ENCODE measurements at regions not wholly inside any gene's neighbourhood (a gene's known extent, or its start where the extent isn't known, plus 50 kb on each side); places are given as distances from the start of the nearest gene placed in this dataset.

- no peak overlapping the region for H3K27ac Mint-ChIP-seq
- intact Hi-C loops (cut with micrococcal nuclease): no loop called here
- CTCF ChIA-PET: no interaction called here
- no peaks in the 10 kb centered on the region for H3K27me3 Mint-ChIP-seq (ENCODE audit: low read depth)
- no peaks in the 10 kb centered on the region for H3K36me3 Mint-ChIP-seq (ENCODE audit: low read depth)
- peaks cover 22% of the 10 kb centered on the region for H3K9me3 Mint-ChIP-seq
- DNase-seq: no peak
- no peak overlapping the region for H3K4me3 Mint-ChIP-seq
- no peaks in the 10 kb centered on the region for H3K4me1 Mint-ChIP-seq (ENCODE audit: low read depth)
Measured at GRCh38 chr14:82422230-82422629, 888.6 kb upstream of the SEL1L start.

GRCh38 chr14:82425261-82425660 is 891.6 kb upstream of the SEL1L start:
- Mint-ChIP-seq H3K9me3 (peaks cover 16% of the 10 kb centered on the region), H3K4me3 (no peak overlapping the region), H3K27me3 (ENCODE audit: low read depth) (no peaks in the 10 kb centered on the region), H3K4me1 (ENCODE audit: low read depth) (no peaks in the 10 kb centered on the region), H3K27ac (no peak overlapping the region), H3K36me3 (ENCODE audit: low read depth) (no peaks in the 10 kb centered on the region)
- no peak for DNase-seq
- CTCF ChIA-PET: no interaction called here
- intact Hi-C loops (cut with micrococcal nuclease): no loop called here

GRCh38 chr14:82431031-82431430 is 897.4 kb upstream of the SEL1L start:
- no peaks in the 10 kb centered on the region for H3K27me3 Mint-ChIP-seq (ENCODE audit: low read depth)
- H3K4me1 Mint-ChIP-seq (ENCODE audit: low read depth): no peaks in the 10 kb centered on the region
- H3K36me3 Mint-ChIP-seq (ENCODE audit: low read depth): no peaks in the 10 kb centered on the region
- CTCF ChIA-PET: no interaction called here
- peaks cover 13% of the 10 kb centered on the region for H3K9me3 Mint-ChIP-seq
- no peak for DNase-seq
- intact Hi-C loops (cut with micrococcal nuclease): no loop called here
- no peak overlapping the region for H3K4me3 Mint-ChIP-seq
- no peak overlapping the region for H3K27ac Mint-ChIP-seq

GRCh38 chr14:82432301-82433105 is 898.9 kb upstream of the SEL1L start:
- Mint-ChIP-seq H3K27ac (no peak overlapping the region), H3K36me3 (ENCODE audit: low read depth) (no peaks in the 10 kb centered on the region), H3K9me3 (peaks cover 10% of the 10 kb centered on the region), H3K27me3 (ENCODE audit: low read depth) (no peaks in the 10 kb centered on the region), H3K4me1 (ENCODE audit: low read depth) (no peaks in the 10 kb centered on the region), H3K4me3 (no peak overlapping the region)
- intact Hi-C loops (cut with micrococcal nuclease): no loop called here
- CTCF ChIA-PET: interaction anchor here (0.6 kb wide), 1 partner anchor 114 kb away, joined by 3 read pairs; no protein-coding TSS in a partner anchor
- no peak for DNase-seq

GRCh38 chr14:82438436-82438835 is 904.8 kb upstream of the SEL1L start:
- Mint-ChIP-seq H3K9me3 (peaks cover 9% of the 10 kb centered on the region), H3K27ac (no peak overlapping the region), H3K36me3 (ENCODE audit: low read depth) (no peaks in the 10 kb centered on the region), H3K27me3 (ENCODE audit: low read depth) (no peaks in the 10 kb centered on the region), H3K4me3 (no peak overlapping the region), H3K4me1 (ENCODE audit: low read depth) (no peaks in the 10 kb centered on the region)
- CTCF ChIA-PET: interaction anchor here (0.6 kb wide), 1 partner anchor 746 kb away, joined by 4 read pairs; no protein-coding TSS in a partner anchor
- intact Hi-C loops (cut with micrococcal nuclease): no loop called here
- DNase-seq: no peak

GRCh38 chr14:82441270-82441669 is 907.6 kb upstream of the SEL1L start:
- intact Hi-C loops (cut with micrococcal nuclease): no loop called here
- Mint-ChIP-seq H3K27ac (no peak overlapping the region), H3K4me3 (no peak overlapping the region), H3K4me1 (ENCODE audit: low read depth) (no peaks in the 10 kb centered on the region), H3K27me3 (ENCODE audit: low read depth) (no peaks in the 10 kb centered on the region), H3K36me3 (ENCODE audit: low read depth) (no peaks in the 10 kb centered on the region), H3K9me3 (peaks cover 7% of the 10 kb centered on the region)
- no peak for DNase-seq
- CTCF ChIA-PET: no interaction called here

- H3K4me1 Mint-ChIP-seq (ENCODE audit: low read depth): no peaks in the 10 kb centered on the region
- H3K27ac Mint-ChIP-seq: no peak overlapping the region
- no peaks in the 10 kb centered on the region for H3K36me3 Mint-ChIP-seq (ENCODE audit: low read depth)
- H3K4me3 Mint-ChIP-seq: no peak overlapping the region
- H3K27me3 Mint-ChIP-seq (ENCODE audit: low read depth): no peaks in the 10 kb centered on the region
- DNase-seq: no peak
- CTCF ChIA-PET: no interaction called here
- intact Hi-C loops (cut with micrococcal nuclease): no loop called here
- peaks cover 3% of the 10 kb centered on the region for H3K9me3 Mint-ChIP-seq
Measured at GRCh38 chr14:82445810-82446570, 912.3 kb upstream of the SEL1L start.

- intact Hi-C loops (cut with micrococcal nuclease): no loop called here
- DNase-seq: no peak
- CTCF ChIA-PET: no interaction called here
- H3K4me3 Mint-ChIP-seq: no peak overlapping the region
- H3K4me1 Mint-ChIP-seq (ENCODE audit: low read depth): no peaks in the 10 kb centered on the region
- H3K27ac Mint-ChIP-seq: no peak overlapping the region
- H3K9me3 Mint-ChIP-seq: peaks cover 4% of the 10 kb centered on the region
- H3K36me3 Mint-ChIP-seq (ENCODE audit: low read depth): no peaks in the 10 kb centered on the region
- no peaks in the 10 kb centered on the region for H3K27me3 Mint-ChIP-seq (ENCODE audit: low read depth)
Measured at GRCh38 chr14:82447586-82447985, 913.9 kb upstream of the SEL1L start.

GRCh38 chr14:82449926-82450468 is 916.3 kb upstream of the SEL1L start:
- CTCF ChIA-PET: no interaction called here
- DNase-seq: no peak
- Mint-ChIP-seq H3K27me3 (ENCODE audit: low read depth) (no peaks in the 10 kb centered on the region), H3K4me1 (ENCODE audit: low read depth) (no peaks in the 10 kb centered on the region), H3K9me3 (peaks cover 5% of the 10 kb centered on the region), H3K27ac (no peak overlapping the region), H3K36me3 (ENCODE audit: low read depth) (no peaks in the 10 kb centered on the region), H3K4me3 (no peak overlapping the region)
- intact Hi-C loops (cut with micrococcal nuclease): no loop called here

- no peaks in the 10 kb centered on the region for H3K4me1 Mint-ChIP-seq (ENCODE audit: low read depth)
- H3K4me3 Mint-ChIP-seq: no peak overlapping the region
- no peak overlapping the region for H3K27ac Mint-ChIP-seq
- DNase-seq: no peak
- CTCF ChIA-PET: no interaction called here
- H3K9me3 Mint-ChIP-seq: peaks cover 7% of the 10 kb centered on the region
- no peaks in the 10 kb centered on the region for H3K36me3 Mint-ChIP-seq (ENCODE audit: low read depth)
- H3K27me3 Mint-ChIP-seq (ENCODE audit: low read depth): no peaks in the 10 kb centered on the region
- intact Hi-C loops (cut with micrococcal nuclease): no loop called here
Measured at GRCh38 chr14:82451675-82452074, 918.0 kb upstream of the SEL1L start.

- no peaks in the 10 kb centered on the region for H3K36me3 Mint-ChIP-seq (ENCODE audit: low read depth)
- intact Hi-C loops (cut with micrococcal nuclease): no loop called here
- H3K4me1 Mint-ChIP-seq (ENCODE audit: low read depth): no peaks in the 10 kb centered on the region
- CTCF ChIA-PET: no interaction called here
- H3K4me3 Mint-ChIP-seq: no peak overlapping the region
- H3K27me3 Mint-ChIP-seq (ENCODE audit: low read depth): no peaks in the 10 kb centered on the region
- no peak for DNase-seq
- H3K27ac Mint-ChIP-seq: no peak overlapping the region
- H3K9me3 Mint-ChIP-seq: peaks cover 4% of the 10 kb centered on the region
Measured at GRCh38 chr14:82482345-82482744, 948.7 kb upstream of the SEL1L start.

- intact Hi-C loops (cut with micrococcal nuclease): no loop called here
- CTCF ChIA-PET: no interaction called here
- peaks cover 5% of the 10 kb centered on the region for H3K9me3 Mint-ChIP-seq
Measured at GRCh38 chr14:82488473-82488872, 954.8 kb upstream of the SEL1L start.

GRCh38 chr14:82490397-82490796 is 956.7 kb upstream of the SEL1L start:
- Mint-ChIP-seq H3K4me1 (ENCODE audit: low read depth) (no peaks in the 10 kb centered on the region), H3K27me3 (ENCODE audit: low read depth) (no peaks in the 10 kb centered on the region), H3K9me3 (peaks cover 6% of the 10 kb centered on the region), H3K36me3 (ENCODE audit: low read depth) (no peaks in the 10 kb centered on the region), H3K4me3 (no peak overlapping the region), H3K27ac (no peak overlapping the region)
- intact Hi-C loops (cut with micrococcal nuclease): no loop called here
- CTCF ChIA-PET: no interaction called here
- DNase-seq: no peak

More at GRCh38 chr14:82488473-82488872, 954.8 kb upstream of the SEL1L start:
- Mint-ChIP-seq H3K36me3 (ENCODE audit: low read depth) (no peaks in the 10 kb centered on the region), H3K27me3 (ENCODE audit: low read depth) (no peaks in the 10 kb centered on the region), H3K27ac (no peak overlapping the region), H3K4me1 (ENCODE audit: low read depth) (no peaks in the 10 kb centered on the region), H3K4me3 (no peak overlapping the region)
- no peak for DNase-seq

All from activated naive CD4-positive, alpha-beta T cell treated with anti-CD3 and anti-CD28 coated beads for 36 hours (primary cell).